HEK293T (cell line): ENCODE measurements at regions not wholly inside any gene's neighbourhood (a gene's known extent, or its start where the extent isn't known, plus 50 kb on each side); places are given as distances from the start of the nearest gene placed in this dataset.

Experiments
- ELF4 ChIP-seq: fragments of 450-650 bp; IDR thresholded peaks from 2 replicates; pipeline ENCODE4 v1.6.1; 2017; ENCODE audit warnings: antibody characterized with exemption
- FOXA1 ChIP-seq: fragments of 450-650 bp; IDR thresholded peaks from 2 replicates; pipeline ENCODE4 v1.6.1; 2016; ENCODE audit warnings: mild to moderate bottlenecking
- FOXM1 ChIP-seq: fragments of 450-650 bp; IDR thresholded peaks from 2 replicates; pipeline ENCODE4 v1.6.1; 2017; ENCODE audit warnings: mild to moderate bottlenecking, borderline replicate concordance
- L3MBTL2 ChIP-seq: fragments of 450-650 bp; conservative IDR thresholded peaks from 2 replicates; pipeline ENCODE4 v1.6.1; 2016; ENCODE audit warnings: mild to moderate bottlenecking
- PKNOX1 ChIP-seq: fragments of 450-650 bp; IDR thresholded peaks from 2 replicates; pipeline ENCODE4 v1.6.1; 2016
- SP1 ChIP-seq: fragments of 450-650 bp; IDR thresholded peaks from 2 replicates; pipeline ENCODE4 v1.6.1; 2017
- SUZ12 ChIP-seq: fragments of 450-650 bp; IDR thresholded peaks from 2 replicates; pipeline ENCODE4 v1.6.1; 2016; ENCODE audit warnings: mild to moderate bottlenecking
- TARDBP ChIP-seq: fragments of 450-650 bp; IDR thresholded peaks from 2 replicates; pipeline ENCODE4 v1.6.1; 2016
- ZNF384 ChIP-seq: fragments of 450-650 bp; IDR thresholded peaks from 2 replicates; pipeline ENCODE4 v1.6.1; 2016

- TF ChIP-seq SP1 (no peak), L3MBTL2 (no peak), FOXM1 (no peak), FOXA1 (no peak), SUZ12 (no peak), ZNF384 (no peak), PKNOX1 (no peak), ELF4 (no peak), TARDBP (no peak)
Observed at GRCh38 chr20:11176431-11176830, 502.6 kb upstream of the JAG1 start.
